AG04450 (cell line): ENCODE measurements at regions not wholly inside any gene's neighbourhood (a gene's known extent, or its start where the extent isn't known, plus 50 kb on each side); places are given as distances from the start of the nearest gene placed in this dataset.

Experiments
- CTCF ChIA-PET: fragments of 300-600, 350-600 bp; formaldehyde crosslinking; extraction: SDS; loops from one replicate; lab custom pipeline; 2022; ENCODE audit warnings: antibody characterized with exemption, inconsistent platforms; lab: Charles Lee
- POLR2A ChIA-PET: fragments of 350-600 bp; formaldehyde crosslinking; extraction: SDS; loops from one replicate; lab custom pipeline; 2021; ENCODE audit warnings: antibody characterized with exemption, inconsistent platforms; lab: Yijun Ruan, JAX
- DNase-seq: peaks from one replicate; pipeline ENCODE4 v3.0.0-alpha.2; 2011; ENCODE audit warnings: low read depth, low spot score
- H3K27ac ChIP-seq: one replicate; pipeline ENCODE4 v1.5.1; 2012; ENCODE audit warnings: low read depth, low read length, control low read depth
- H3K27me3 ChIP-seq: one replicate; pipeline ENCODE4 v1.6.0; 2012; ENCODE audit warnings: low read length; ENCODE audit not compliant: control insufficient read depth, insufficient read depth
- H3K4me3 ChIP-seq: 2 replicates; pipeline ENCODE4 v1.5.1; 2011; ENCODE audit warnings: mild to moderate bottlenecking, low read depth, low read length, control low read depth
- H3K9me3 ChIP-seq: 2 replicates; pipeline ENCODE4 v1.5.1; 2012; ENCODE audit warnings: low read length; ENCODE audit not compliant: control insufficient read depth, insufficient read depth
- TF ChIP-seq, protein P1 (sequence below): IDR thresholded peaks from 2 replicates; pipeline ENCODE4 v1.5.1; 2011; ENCODE audit warnings: low read depth, low read length, control low read depth, inconsistent platforms

DNA sequence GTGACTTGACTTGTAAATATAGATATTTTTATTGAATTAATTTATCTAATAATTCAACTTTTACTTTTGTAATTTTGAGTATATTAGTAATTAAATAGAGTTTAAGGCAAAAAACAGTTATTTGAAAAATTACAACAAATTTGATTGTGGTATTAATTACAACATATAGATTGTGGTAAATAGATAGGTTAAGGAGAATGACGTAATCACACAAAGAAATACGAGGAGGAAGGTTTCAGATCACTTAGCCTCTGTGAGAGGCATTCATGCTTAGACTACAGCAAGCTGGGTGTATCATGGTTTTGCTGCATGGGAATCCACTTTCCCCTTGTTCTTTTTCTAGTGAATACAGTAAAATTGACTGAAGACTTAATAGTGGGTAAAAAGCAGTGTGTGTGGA lies 878.4 kb upstream of the EDIL3 start:
- no peak overlapping the region for H3K4me3 ChIP-seq
- CTCF ChIA-PET = no interaction called here
- H3K27ac ChIP-seq = no peak overlapping the region
- no peaks in the 10 kb centered on the region for H3K27me3 ChIP-seq
- TF ChIP-seq, protein P1, sequence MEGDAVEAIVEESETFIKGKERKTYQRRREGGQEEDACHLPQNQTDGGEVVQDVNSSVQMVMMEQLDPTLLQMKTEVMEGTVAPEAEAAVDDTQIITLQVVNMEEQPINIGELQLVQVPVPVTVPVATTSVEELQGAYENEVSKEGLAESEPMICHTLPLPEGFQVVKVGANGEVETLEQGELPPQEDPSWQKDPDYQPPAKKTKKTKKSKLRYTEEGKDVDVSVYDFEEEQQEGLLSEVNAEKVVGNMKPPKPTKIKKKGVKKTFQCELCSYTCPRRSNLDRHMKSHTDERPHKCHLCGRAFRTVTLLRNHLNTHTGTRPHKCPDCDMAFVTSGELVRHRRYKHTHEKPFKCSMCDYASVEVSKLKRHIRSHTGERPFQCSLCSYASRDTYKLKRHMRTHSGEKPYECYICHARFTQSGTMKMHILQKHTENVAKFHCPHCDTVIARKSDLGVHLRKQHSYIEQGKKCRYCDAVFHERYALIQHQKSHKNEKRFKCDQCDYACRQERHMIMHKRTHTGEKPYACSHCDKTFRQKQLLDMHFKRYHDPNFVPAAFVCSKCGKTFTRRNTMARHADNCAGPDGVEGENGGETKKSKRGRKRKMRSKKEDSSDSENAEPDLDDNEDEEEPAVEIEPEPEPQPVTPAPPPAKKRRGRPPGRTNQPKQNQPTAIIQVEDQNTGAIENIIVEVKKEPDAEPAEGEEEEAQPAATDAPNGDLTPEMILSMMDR = no peak
- POLR2A ChIA-PET = no interaction called here
- H3K9me3 ChIP-seq = no peaks in the 10 kb centered on the region
- no peak for DNase-seq

- Histone ChIP-seq H3K27ac (no peak overlapping the region), H3K27me3 (no peaks in the 10 kb centered on the region), H3K4me3 (no peak overlapping the region), H3K9me3 (no peaks in the 10 kb centered on the region)
- CTCF ChIA-PET = no interaction called here
- POLR2A ChIA-PET = no interaction called here
- DNase-seq = no peak
- TF ChIP-seq, protein P1 = no peak
Observed at GRCh38 chr5:85266692-85267091, 882.0 kb upstream of the EDIL3 start.

DNA sequence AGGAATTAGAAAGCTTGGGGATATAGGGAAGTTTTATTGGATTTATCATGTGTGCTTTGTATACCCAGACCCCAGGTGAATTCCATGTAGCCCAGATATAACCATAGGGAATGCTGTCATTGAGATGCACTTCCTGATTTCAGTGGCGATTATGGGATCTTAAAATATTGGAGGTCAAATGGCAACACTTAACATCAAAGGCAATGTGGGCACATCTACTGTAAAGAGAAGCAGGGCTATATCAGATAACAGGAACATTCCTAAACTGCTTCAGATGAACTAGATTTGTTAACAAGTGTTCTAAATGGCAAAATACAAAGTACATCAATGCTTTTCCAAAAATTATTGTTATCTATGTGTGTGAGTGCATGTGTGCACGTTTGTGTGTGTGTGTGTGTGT lies 883.5 kb upstream of the EDIL3 start:
- TF ChIP-seq, protein P1 = no peak
- H3K9me3 ChIP-seq = no peaks in the 10 kb centered on the region
- H3K27me3 ChIP-seq = no peaks in the 10 kb centered on the region
- POLR2A ChIA-PET = no interaction called here
- CTCF ChIA-PET = no interaction called here
- H3K27ac ChIP-seq = no peak overlapping the region
- H3K4me3 ChIP-seq = no peak overlapping the region
- DNase-seq = no peak

- H3K9me3 ChIP-seq = no peaks in the 10 kb centered on the region
- no peaks in the 10 kb centered on the region for H3K27me3 ChIP-seq
- POLR2A ChIA-PET = no interaction called here
- no peak overlapping the region for H3K4me3 ChIP-seq
- no peak overlapping the region for H3K27ac ChIP-seq
- CTCF ChIA-PET = no interaction called here
- no peak for DNase-seq
- TF ChIP-seq, protein P1 = no peak
Observed at GRCh38 chr5:85278193-85278592, 893.5 kb upstream of the EDIL3 start.

DNA sequence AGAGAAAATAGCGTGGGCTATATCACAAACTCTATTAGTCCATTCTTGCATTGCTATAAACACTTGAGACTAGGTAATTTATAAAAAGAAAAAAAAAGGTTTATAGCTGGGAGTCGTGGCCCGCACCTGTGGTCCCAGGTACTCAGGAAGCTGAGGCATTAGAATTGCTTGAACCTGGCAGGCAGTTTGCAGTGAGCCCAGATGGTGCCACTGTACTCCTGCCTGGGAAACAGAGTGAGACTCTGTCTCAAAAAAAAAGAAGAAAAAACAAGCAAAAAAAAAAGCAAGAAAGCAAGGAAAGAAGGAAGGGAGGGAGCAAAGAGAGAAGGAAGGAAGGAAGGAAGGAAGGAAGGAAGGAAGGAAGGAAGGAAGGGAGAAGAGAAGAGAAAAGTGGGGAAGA lies 904.2 kb upstream of the EDIL3 start:
- Histone ChIP-seq H3K4me3 (no peak overlapping the region), H3K9me3 (no peaks in the 10 kb centered on the region), H3K27ac (no peak overlapping the region), H3K27me3 (no peaks in the 10 kb centered on the region)
- TF ChIP-seq, protein P1 = no peak
- CTCF ChIA-PET = no interaction called here
- DNase-seq = no peak
- POLR2A ChIA-PET = no interaction called here
